ENCODE measurements at regions not wholly inside any gene's neighbourhood (a gene's known extent, or its start where the extent isn't known, plus 50 kb on each side); places are given as distances from the start of the nearest gene placed in this dataset.

GRCh38 chr5:38141665-38142064, 116.7 kb upstream of the EGFLAM start:
- TF ChIP-seq EP300 (IDR thresholded peaks at IDR 0.05) = no peak
- no peak for TF ChIP-seq POLR2A (IDR thresholded peaks at IDR 0.05)
- no peak for TF ChIP-seq POLR2AphosphoS5 (IDR thresholded peaks at IDR 0.05)
- no peak for TF ChIP-seq CTCF (IDR thresholded peaks at IDR 0.05)
